Esophagus muscularis mucosa (tissue), 3 donors: ENCODE measurements at regions not wholly inside any gene's neighbourhood (a gene's known extent, or its start where the extent isn't known, plus 50 kb on each side); places are given as distances from the start of the nearest gene placed in this dataset.

Experiments used
- CTCF ChIP-seq, 3 experiments: fragments of 200-600 bp in 2 of 3; fragments of 450-650 bp in 1 of 3; sonication (generic) in 2 of 3; IDR thresholded peaks; one replicate each; pipeline ENCODE4 v1.5.1; 2017 to 2019; ENCODE audit warnings: antibody characterized with exemption in 3 of 3, mild to moderate bottlenecking in 2 of 3, moderate library complexity in 1 of 3
- POLR2A ChIP-seq: fragments of 450-650 bp; IDR thresholded peaks from one replicate; pipeline ENCODE4 v1.6.1; 2017; ENCODE audit warnings: antibody characterized with exemption, moderate library complexity, mild to moderate bottlenecking, low read depth

DNA sequence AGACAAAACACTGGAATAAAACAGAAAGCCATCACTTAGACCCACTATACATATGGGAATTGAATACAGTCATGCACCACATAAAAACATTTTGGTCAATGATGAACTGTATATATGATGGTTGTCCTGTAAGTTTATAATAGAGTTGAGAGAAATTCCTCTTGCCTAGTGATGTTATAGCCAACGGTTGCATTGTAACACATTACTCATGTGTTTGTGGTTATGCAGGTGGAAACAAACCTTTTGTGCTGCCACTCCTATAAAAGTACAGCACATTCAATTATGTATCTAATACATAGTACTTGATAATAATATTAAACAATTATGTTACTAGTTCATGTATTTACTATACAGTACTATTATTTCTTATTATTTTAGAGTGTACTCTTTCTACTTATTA is 381.2 kb upstream of the MBL2 start:
- no peak for TF ChIP-seq CTCF (IDR thresholded peaks at IDR 0.05)
- TF ChIP-seq POLR2A: no peak
